Ectodermal cell (in vitro differentiated cells): ENCODE measurements at regions not wholly inside any gene's neighbourhood (a gene's known extent, or its start where the extent isn't known, plus 50 kb on each side); places are given as distances from the start of the nearest gene placed in this dataset.
"Not testable (repeated sequence)": the region's sequence is repeated elsewhere in the genome, so short reads cannot be mapped to it uniquely, and the experiment has no call there.

Experiments
- H3K27ac ChIP-seq: 2 replicates; pipeline ENCODE4 v1.7.0; 2013; ENCODE audit warnings: mild to moderate bottlenecking, low read depth, low read length; ENCODE audit not compliant: insufficient read depth, poor library complexity, severe bottlenecking
- H3K27me3 ChIP-seq: 2 replicates; pipeline ENCODE4 v1.7.0; 2013; ENCODE audit warnings: mild to moderate bottlenecking, low read length; ENCODE audit not compliant: insufficient read depth, control insufficient read depth, poor library complexity, severe bottlenecking
- H3K36me3 ChIP-seq: one replicate; pipeline ENCODE4 v1.7.0; 2013; ENCODE audit warnings: low read length; ENCODE audit not compliant: control insufficient read depth, insufficient read depth
- H3K4me1 ChIP-seq: one replicate; pipeline ENCODE4 v1.7.0; 2013; ENCODE audit warnings: low read length; ENCODE audit not compliant: control insufficient read depth, insufficient read depth
- H3K4me3 ChIP-seq: 2 replicates; pipeline ENCODE4 v1.7.0; 2013; ENCODE audit warnings: low read depth, low read length, control low read depth; ENCODE audit not compliant: insufficient read depth
- H3K9me3 ChIP-seq: 2 replicates; pipeline ENCODE4 v1.7.0; 2013; ENCODE audit warnings: mild to moderate bottlenecking, low read length, moderate library complexity; ENCODE audit not compliant: control insufficient read depth
- WGBS, 2 experiments: methylation state at CpG; one replicate each; pipeline ENCODE4 v1.1.7; 2013; ENCODE audit warnings: missing lambda C conversion rate in 2 of 2; 5-methylcytosine and 5-hydroxymethylcytosine counted together

DNA sequence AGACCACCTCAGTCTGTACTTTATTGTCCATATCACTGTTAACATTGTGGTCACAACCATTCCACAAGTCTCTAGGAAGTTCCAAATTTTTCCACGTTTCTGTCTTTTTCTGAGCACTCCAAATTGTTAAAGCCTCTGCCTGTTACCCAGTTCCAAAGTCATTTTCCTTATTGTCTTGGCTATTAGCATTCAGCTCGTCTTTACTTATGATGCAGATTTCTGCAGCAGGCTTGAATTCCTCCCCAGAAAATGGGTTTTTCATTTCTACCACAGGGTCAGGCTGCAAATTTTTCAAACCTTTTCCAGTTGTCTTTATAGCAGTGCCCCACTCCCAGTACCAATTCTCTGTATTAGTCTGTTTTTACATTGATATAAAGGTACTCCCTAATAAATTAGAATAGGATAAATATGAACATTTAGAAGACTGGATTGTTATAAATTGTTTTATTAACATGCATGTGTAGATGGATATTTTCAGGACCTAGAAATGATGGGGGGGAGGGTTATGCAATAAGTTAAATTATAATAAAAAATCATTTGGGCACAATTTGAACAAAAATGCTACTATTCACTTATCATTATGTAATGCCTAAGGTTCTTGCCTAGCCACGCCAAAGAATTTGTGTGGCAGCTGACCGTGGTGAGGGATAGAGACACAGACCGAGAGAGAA, 595.3 kb upstream of the ADGRB3 start:
- no peak overlapping the region for H3K4me3 ChIP-seq

DNA sequence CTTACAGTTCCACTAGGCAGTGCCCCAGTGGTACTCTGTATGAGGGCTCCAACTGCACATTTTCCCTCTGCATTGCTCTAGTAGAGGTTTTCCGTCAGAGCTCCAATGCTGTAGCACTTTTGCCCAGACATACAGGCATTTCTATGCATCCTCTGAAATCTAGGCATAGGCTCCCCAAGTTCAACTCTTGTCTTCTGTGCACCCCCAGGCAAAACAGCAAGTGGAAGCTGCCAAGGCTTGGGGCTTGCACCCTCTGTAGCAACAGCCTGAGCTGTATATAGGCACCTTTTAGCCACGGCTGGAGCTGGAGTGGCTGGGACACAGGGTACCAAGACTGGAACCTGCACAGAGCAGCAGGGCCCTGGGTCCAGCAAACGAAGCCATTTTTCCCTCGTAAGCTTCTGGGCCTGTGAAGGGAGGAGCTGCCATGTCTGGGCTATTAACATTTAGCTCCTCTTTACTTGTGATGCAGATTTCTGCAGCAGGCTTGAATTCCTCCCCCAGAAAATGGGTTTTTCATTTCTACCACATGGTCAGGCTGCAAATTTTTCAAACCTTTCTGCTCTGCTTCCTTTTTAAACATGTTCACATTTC, 596.2 kb upstream of the ADGRB3 start:
- no peaks in the 10 kb centered on the region for H3K27me3 ChIP-seq
- WGBS, 2 experiments = 50 to 53% methylated on average over 4 of the region's 4 CpGs
- no peaks in the 10 kb centered on the region for H3K36me3 ChIP-seq
- H3K4me3 ChIP-seq = no peak overlapping the region
- H3K4me1 ChIP-seq = no peaks in the 10 kb centered on the region
- no peaks in the 10 kb centered on the region for H3K9me3 ChIP-seq
- no peak overlapping the region for H3K27ac ChIP-seq

More for the DNA sequence above, 595.3 kb upstream of the ADGRB3 start:
- Histone ChIP-seq H3K27ac (no peak overlapping the region), H3K9me3 (no peaks in the 10 kb centered on the region), H3K4me1 (no peaks in the 10 kb centered on the region), H3K36me3 (no peaks in the 10 kb centered on the region), H3K27me3 (no peaks in the 10 kb centered on the region)
- WGBS, 2 experiments = 18% methylated on average over 4 of the region's 5 CpGs

DNA sequence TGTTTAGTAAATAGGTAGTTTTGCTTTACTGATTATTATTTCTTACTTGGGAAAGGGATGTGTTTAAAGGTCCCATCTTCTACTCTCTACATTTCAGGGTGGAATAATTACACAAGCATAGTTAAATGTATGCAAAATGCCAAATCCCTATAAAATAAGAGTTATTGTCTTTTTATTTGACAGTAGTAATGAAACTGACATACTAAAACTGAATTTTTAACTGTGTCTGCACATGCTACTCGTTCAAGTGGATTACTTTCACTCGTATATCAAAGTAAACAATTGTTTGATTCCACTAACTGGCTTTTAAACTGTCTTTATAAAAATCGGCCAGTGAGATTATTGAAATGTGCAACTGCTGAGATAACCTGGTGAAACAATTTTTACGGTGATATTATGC, 602.9 kb upstream of the ADGRB3 start:
- Histone ChIP-seq H3K4me1 (no peaks in the 10 kb centered on the region), H3K27me3 (no peaks in the 10 kb centered on the region), H3K4me3 (no peak overlapping the region), H3K36me3 (no peaks in the 10 kb centered on the region), H3K9me3 (no peaks in the 10 kb centered on the region), H3K27ac (no peak overlapping the region)
- WGBS, 2 experiments = 94% methylated on average over 2 to 4 of the region's 4 CpGs

DNA sequence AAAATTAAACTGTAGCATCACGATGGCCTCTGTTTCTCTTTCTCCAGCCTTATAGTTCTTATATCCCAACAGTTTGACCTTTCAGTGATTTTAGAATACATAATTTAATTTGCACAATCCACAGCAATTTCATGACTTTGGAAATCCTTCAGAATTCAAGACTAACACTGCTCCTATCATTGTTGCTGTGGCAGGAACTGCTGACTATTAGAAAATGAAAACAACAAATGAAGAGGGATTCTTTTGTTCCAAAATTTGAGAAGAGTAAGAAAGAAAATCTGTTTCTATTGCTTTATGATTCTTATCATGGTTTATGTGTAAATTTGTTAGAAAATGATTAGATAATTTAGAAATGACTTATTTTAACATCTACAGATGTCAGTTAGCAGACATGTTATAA, 604.0 kb upstream of the ADGRB3 start:
- no peaks in the 10 kb centered on the region for H3K9me3 ChIP-seq
- no peak overlapping the region for H3K4me3 ChIP-seq
- H3K27ac ChIP-seq = no peak overlapping the region
- H3K27me3 ChIP-seq = no peaks in the 10 kb centered on the region
- WGBS, 2 experiments = 85 to 92% methylated on average over 1 of the region's 1 CpG
- H3K4me1 ChIP-seq = no peaks in the 10 kb centered on the region
- no peaks in the 10 kb centered on the region for H3K36me3 ChIP-seq

DNA sequence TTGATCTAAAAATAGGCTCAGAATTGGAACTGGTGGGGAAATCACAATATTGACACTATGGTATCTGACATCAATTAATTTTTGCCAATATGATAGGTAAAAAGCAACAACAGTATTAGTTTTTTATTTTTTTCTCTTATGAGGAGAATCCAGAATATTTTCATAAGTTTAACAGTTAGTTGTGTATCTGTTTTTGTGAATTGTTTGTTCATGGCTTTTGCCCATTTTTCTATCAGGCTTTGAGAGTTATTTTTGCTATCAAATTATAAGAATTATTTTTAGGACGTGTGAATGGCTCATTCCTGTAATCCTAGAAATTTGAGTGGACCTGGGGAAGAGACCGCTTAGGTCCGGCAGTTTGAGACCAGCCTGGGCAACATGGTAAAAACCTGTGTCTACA, 608.6 kb upstream of the ADGRB3 start:
- Histone ChIP-seq H3K27me3 (no peaks in the 10 kb centered on the region), H3K9me3 (no peaks in the 10 kb centered on the region), H3K27ac (no peak overlapping the region), H3K4me3 (no peak overlapping the region), H3K36me3 (no peaks in the 10 kb centered on the region), H3K4me1 (no peaks in the 10 kb centered on the region)
- 93 to 95% methylated on average over 3 of the region's 3 CpGs for WGBS, 2 experiments

DNA sequence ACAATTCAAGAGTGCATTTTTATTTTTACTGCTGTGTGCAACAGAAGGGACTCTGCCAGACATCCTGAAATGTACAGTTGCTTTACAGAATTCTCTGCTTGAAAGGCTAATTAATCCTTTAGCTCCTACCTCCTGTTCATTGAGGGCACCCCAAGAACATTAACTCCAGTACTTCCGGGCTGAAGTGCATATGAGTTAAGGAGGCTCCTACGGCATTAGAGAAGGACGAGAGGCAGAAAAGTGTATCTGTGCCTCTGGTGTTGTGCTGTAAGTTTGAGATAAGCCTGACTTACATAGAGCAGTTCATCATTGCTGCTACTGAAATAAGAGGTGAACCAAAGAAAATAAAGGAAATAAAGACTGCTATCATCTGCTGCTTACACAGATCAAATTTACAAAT, 609.3 kb upstream of the ADGRB3 start:
- H3K9me3 ChIP-seq = no peaks in the 10 kb centered on the region
- 99 to 100% methylated on average over 3 of the region's 3 CpGs for WGBS, 2 experiments
- no peaks in the 10 kb centered on the region for H3K4me1 ChIP-seq
- H3K36me3 ChIP-seq = no peaks in the 10 kb centered on the region
- no peak overlapping the region for H3K27ac ChIP-seq
- H3K4me3 ChIP-seq = no peak overlapping the region
- no peaks in the 10 kb centered on the region for H3K27me3 ChIP-seq

DNA sequence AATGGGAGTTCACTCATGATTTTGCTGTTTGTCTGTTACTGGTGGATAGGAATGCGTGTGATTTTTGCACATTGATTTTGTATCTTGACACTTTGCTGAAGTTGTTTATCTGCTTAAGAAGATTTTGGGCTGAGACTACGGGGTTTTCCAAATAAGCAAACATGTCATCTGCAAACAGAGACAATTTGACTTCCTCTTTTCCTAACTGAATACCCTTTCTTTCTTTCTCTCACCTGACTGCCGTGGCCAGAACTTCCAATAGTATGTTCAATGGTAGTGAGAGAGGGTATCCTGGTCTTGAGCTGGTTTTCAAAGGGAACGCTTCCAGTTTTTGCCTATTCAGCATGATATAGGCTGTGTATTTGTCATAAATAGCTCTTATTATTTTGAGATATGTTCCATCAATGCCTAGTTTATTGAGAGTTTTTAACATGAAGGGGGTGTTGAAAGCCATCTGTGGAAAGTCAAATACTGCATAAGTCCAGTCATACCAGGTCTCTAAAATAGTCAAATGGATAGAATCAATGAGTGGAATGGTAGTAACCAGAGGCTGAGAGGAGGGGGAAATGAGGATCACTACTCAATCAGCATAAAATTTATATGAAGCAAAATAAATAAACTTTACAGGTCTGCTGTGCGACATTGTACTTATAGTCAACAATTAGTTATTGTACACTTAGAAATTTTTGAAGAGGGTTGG, 610.4 kb upstream of the ADGRB3 start:
- H3K36me3 ChIP-seq = no peaks in the 10 kb centered on the region
- no peak overlapping the region for H3K27ac ChIP-seq
- H3K4me3 ChIP-seq = no peak overlapping the region
- H3K9me3 ChIP-seq = no peaks in the 10 kb centered on the region
- no peaks in the 10 kb centered on the region for H3K4me1 ChIP-seq
- H3K27me3 ChIP-seq = no peaks in the 10 kb centered on the region
- WGBS, 2 experiments = 96 to 98% methylated on average over 4 of the region's 5 CpGs

DNA sequence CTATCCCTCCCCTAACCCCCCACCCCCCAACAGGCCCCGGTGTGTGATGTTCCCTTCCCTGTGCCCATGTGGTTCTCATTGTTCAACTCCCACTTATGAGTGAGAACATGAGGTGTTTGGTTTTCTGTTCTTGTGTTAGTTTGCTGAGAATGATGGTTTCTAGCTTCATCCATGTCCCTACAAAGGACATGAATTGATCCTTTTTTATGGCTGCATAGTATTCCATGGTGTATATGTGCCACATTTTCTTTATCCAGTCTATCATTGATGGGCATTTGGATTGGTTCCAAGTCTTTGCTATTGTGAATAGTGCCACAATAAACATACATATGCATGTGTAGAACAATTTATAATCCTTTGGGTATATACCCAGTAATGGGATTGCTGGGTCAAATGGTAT, 612.1 kb upstream of the ADGRB3 start:
- H3K4me1 ChIP-seq, H3K27me3 ChIP-seq, H3K9me3 ChIP-seq, H3K27ac ChIP-seq, H3K36me3 ChIP-seq, H3K4me3 ChIP-seq: not testable (repeated sequence)
- no CpG with 5 or more reads among the region's 1 CpG for WGBS, 2 experiments

DNA sequence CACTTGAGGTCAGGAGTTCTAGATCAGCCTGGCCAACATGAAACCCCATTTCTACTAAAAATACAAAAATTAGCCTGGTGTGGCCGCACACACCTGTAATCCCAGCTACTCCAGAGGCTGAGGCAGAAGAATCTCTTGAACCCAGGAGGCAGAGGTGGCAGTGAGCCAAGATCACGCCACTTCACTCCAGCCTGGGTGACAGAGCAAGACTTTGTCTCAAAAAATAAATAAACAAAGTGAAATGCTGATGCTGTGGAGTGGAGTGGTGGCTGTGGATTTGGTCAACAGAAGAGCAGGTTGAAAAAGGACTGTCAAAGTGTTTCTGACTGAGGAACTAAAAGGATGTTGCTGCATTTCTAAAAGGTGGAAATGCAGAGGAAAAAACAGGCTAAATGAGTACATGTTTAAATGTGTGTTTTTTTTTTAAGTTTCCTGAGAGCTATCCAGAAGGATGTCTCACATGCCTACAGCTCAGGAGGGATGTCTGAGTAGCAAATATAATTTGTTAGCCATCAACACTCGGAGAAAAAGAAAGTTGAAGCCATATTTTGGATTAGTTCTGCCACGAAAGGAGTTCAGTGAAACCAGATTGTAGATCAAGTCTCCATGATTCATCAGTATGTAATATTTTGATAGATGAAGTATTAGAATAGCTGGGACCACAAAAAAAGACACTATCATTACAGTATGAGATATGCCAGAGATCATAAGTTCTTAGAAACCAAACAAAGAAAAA, 621.1 kb upstream of the ADGRB3 start:
- H3K4me1 ChIP-seq = no peaks in the 10 kb centered on the region
- H3K4me3 ChIP-seq = no peak overlapping the region
- no peaks in the 10 kb centered on the region for H3K9me3 ChIP-seq
- 92 to 97% methylated on average over 4 of the region's 4 CpGs for WGBS, 2 experiments
- H3K36me3 ChIP-seq = no peaks in the 10 kb centered on the region
- H3K27ac ChIP-seq = no peak overlapping the region
- no peaks in the 10 kb centered on the region for H3K27me3 ChIP-seq

DNA sequence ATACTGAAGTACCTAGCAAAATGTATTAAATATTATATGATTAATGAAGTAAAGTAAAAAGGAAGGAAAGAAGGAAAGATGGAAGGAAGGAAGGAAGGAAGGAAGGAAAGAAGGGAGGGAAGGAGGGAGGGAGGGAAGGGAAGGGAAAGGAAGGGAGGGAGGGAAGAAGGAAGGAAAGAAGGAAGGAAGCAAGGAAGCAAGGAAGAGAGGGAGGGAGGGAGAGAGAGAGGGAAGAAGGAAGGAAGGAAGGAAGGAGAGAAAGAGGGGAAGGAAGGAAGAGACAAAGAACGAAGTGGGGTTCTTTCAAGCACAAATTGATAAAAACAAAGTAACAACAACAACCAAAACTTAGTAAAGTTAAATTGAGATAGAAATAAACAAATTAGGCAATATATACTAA, 622.3 kb upstream of the ADGRB3 start:
- WGBS, 2 experiments = no CpG with 5 or more reads among the region's 1 CpG
- Histone ChIP-seq H3K9me3 (no peaks in the 10 kb centered on the region), H3K27ac (no peak overlapping the region), H3K27me3 (no peaks in the 10 kb centered on the region), H3K4me3 (no peak overlapping the region), H3K36me3 (no peaks in the 10 kb centered on the region), H3K4me1 (no peaks in the 10 kb centered on the region)
